Heart left ventricle (tissue), 13 donors: ENCODE measurements at regions not wholly inside any gene's neighbourhood (a gene's known extent, or its start where the extent isn't known, plus 50 kb on each side); places are given as distances from the start of the nearest gene placed in this dataset.

Experiments used
- POLR2A ChIP-seq, 2 donors: fragments of 450-650 bp; IDR thresholded peaks; one replicate each; pipeline ENCODE4 v1.6.1; 2017; ENCODE audit warnings: antibody characterized with exemption in 2 of 2, mild to moderate bottlenecking in 2 of 2, moderate library complexity in 2 of 2
- TF ChIP-seq, protein P1 (sequence below), 12 donors: fragments of 200-600 bp; sonication (generic) in 4 of 12; IDR thresholded peaks; one replicate each; pipeline versions ENCODE4 v1.5.0 to v1.8.0; 2018 to 2022; ENCODE audit warnings: antibody characterized with exemption in 12 of 12, mild to moderate bottlenecking in 5 of 12
- donor health status: ischemic (EF 13 %, LVEDD 7.1; RV severe dilation, severe dysfunction).
- donor health status: DM: no; HTN: yes; CAD: no.
- donor health status: DM: no; HTN: no; CAD: no.
- donor health status: ischemic (EF 25% LVEDD 6.9; RV normal size, moderate dysfunction).
- donor health status: ischemic (EF 25% LVEDD 5.7; RV mildly dilated, moderate dysfunction).
- donor health status: ischemic (EF 35%, LVEDD 5.7; RV mildly dilated, moderate dysfunction).
- donor health status: nonischemic (EF 11% LVEDD 7.7; RV severe dilation, severe dysfunction).
- donor health status: DM: yes; HTN: yes; CAD: no.
- donor health status: PGD.
- donor health status: ischemic (EF 29% LVEDD 5.4; RV normal size, mild dysfunction).
- donor health status: nonischemic (EF 23%, LVEDD 6.1; RV moderate dilation, normal function).

DNA sequence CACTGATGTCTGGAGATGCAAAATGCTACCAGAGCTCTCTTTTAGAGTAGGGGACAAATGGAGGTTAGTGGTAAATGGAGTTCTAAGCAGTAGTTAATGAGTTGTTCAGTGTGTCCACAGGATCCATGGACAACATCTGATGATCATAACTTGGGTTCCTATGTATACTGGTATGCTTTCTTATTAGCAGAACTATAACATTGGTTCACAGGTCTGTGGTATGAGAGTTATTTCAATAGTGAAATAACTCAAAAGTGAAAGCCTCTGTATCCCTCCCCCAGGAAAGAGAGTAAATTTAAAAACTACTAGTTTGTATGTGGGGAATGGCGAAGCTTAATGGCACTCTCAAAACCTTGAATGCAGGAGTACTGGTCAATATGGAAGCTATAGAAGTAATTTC, 363.5 kb upstream of the EMCN start:
- TF ChIP-seq, protein P1, sequence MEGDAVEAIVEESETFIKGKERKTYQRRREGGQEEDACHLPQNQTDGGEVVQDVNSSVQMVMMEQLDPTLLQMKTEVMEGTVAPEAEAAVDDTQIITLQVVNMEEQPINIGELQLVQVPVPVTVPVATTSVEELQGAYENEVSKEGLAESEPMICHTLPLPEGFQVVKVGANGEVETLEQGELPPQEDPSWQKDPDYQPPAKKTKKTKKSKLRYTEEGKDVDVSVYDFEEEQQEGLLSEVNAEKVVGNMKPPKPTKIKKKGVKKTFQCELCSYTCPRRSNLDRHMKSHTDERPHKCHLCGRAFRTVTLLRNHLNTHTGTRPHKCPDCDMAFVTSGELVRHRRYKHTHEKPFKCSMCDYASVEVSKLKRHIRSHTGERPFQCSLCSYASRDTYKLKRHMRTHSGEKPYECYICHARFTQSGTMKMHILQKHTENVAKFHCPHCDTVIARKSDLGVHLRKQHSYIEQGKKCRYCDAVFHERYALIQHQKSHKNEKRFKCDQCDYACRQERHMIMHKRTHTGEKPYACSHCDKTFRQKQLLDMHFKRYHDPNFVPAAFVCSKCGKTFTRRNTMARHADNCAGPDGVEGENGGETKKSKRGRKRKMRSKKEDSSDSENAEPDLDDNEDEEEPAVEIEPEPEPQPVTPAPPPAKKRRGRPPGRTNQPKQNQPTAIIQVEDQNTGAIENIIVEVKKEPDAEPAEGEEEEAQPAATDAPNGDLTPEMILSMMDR (IDR thresholded peaks at IDR 0.05) = no peak
- TF ChIP-seq POLR2A (IDR thresholded peaks at IDR 0.05) = no peak
